Sigmoid colon (tissue), 6 donors: ENCODE measurements at regions not wholly inside any gene's neighbourhood (a gene's known extent, or its start where the extent isn't known, plus 50 kb on each side); places are given as distances from the start of the nearest gene placed in this dataset.

Experiments used
- DNase-seq: peaks from one replicate; pipeline ENCODE4 v3.0.0-alpha.2; 2019
- H3K27ac ChIP-seq, 4 donors: fragments of 200-600 bp; sonication (generic); one replicate each; pipeline ENCODE4 v1.5.1; 2016 to 2019; ENCODE audit warnings: mild to moderate bottlenecking in 1 of 4
- H3K27me3 ChIP-seq, 3 donors: fragments of 200-600 bp; sonication (generic); one replicate each; pipeline ENCODE4 v1.5.1; 2019; ENCODE audit warnings: mild to moderate bottlenecking in 1 of 3
- H3K36me3 ChIP-seq, 4 donors: fragments of 200-600 bp; sonication (generic); one replicate each; pipeline ENCODE4 v1.5.1; 2016 to 2019
- H3K4me1 ChIP-seq, 4 donors: fragments of 200-600 bp; sonication (generic); one replicate each; pipeline ENCODE4 v1.5.1; 2017 to 2019
- H3K4me3 ChIP-seq, 4 donors: fragments of 200-600 bp; sonication (generic); one replicate each; pipeline ENCODE4 v1.5.1; 2017 to 2019; ENCODE audit warnings: mild to moderate bottlenecking in 2 of 4, moderate library complexity in 1 of 4
- H3K9me3 ChIP-seq, 4 donors: fragments of 200-600 bp in 3 of 4; sonication (generic) in 3 of 4; one replicate each; pipeline versions ENCODE4 v1.5.1 to v1.6.1; 2013 to 2019
- EP300 ChIP-seq, 4 donors: sonication (generic); formaldehyde crosslinking; IDR thresholded peaks; one replicate each; pipeline ENCODE4 v1.6.1; 2017; ENCODE audit warnings: antibody characterized with exemption in 4 of 4
- POLR2A ChIP-seq, 2 donors: fragments of 450-650 bp; IDR thresholded peaks; one replicate each; pipeline ENCODE4 v1.6.1; 2016; ENCODE audit warnings: antibody characterized with exemption in 2 of 2, mild to moderate bottlenecking in 2 of 2, moderate library complexity in 2 of 2
- POLR2AphosphoS5 ChIP-seq, 4 donors: sonication (generic); formaldehyde crosslinking; IDR thresholded peaks; one replicate each; pipeline ENCODE4 v1.6.1; 2017; ENCODE audit warnings: antibody characterized with exemption in 4 of 4
- WGBS, 2 donors: extraction: QIAGEN DNeasy Blood & Tissue Kit; methylation state at CpG; one replicate each; pipeline ENCODE4 v1.1.7; 2013; 5-methylcytosine and 5-hydroxymethylcytosine counted together
- intact Hi-C: fragments of 100-400 bp; cut with DNase I; formaldehyde crosslinking; loops from one replicate; pipeline ENCODE4 v1.15.1; 2023
- TF ChIP-seq, protein P1 (sequence below), 4 experiments: fragments of 450-650 bp in 3 of 4; fragments of 200-600 bp in 1 of 4; IDR thresholded peaks; one replicate each; pipeline ENCODE4 v1.5.1; 2016 to 2019; ENCODE audit warnings: antibody characterized with exemption in 4 of 4, mild to moderate bottlenecking in 3 of 4, moderate library complexity in 2 of 4
- donor health status: healthy with polysubstance abuse.
- donor health status: healthy.

DNA sequence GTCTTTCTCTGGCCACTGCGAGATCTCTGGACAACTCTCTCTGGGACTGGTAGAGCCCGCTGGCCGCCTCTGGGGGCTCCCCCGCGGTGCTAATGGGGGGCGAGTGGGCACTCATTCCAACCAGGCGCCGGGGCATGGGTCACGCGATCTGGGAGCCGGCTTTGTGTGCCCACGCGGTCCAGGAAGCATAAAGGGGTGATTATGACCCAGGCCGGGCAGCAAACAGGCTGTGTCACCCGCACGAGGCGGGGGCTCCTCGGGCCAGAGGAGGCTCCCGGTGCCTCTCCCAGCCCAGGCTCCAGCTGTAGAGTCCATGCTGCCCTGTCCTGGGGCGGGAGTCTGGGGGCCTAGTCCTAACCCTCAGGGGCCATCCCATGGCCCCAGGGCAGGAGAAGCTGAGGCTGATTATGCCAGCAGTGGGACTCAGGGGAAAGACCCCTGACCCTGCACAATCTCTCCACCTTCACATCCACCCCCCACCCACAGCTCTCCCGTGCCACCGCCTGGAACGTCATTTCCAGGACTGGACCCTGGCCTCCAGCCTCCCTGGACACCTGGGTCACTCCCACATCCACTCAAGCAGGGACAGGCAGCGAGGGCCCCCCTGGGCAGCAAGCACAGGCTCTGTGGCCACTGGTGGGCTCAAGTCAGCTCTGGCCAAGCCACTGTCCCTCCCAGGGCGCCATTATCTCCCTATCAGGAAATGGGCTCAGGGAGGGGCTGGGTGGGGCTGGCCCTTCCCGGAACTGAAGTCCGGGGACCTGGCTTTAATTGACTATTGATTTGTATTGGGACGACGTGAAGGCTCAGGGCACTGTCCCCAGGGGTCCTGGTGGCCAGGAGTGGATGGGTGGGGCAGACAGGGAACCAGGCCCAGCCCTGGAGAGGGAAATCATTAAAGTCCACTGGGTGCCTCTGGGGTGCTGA, 50.0 kb downstream of the PTPRS start:
- Histone ChIP-seq H3K36me3 (peaks cover 0 to 11% (median 4%) of the 10 kb centered on the region in 4 donors), H3K4me1 (peaks cover 0 to 65% (median 57%) of the 10 kb centered on the region in 4 donors), H3K9me3 (no peaks in the 10 kb centered on the region), H3K27ac (peak overlapping the region; percentile 40 to 95 (median 92)), H3K4me3 (peak overlapping the region in 3 of 4 donors; percentile 82 to 94 (median 83)), H3K27me3 (no peaks in the 10 kb centered on the region)
- DNase-seq, result no peak
- intact Hi-C loops, result no loop called here
- TF ChIP-seq, protein P1, sequence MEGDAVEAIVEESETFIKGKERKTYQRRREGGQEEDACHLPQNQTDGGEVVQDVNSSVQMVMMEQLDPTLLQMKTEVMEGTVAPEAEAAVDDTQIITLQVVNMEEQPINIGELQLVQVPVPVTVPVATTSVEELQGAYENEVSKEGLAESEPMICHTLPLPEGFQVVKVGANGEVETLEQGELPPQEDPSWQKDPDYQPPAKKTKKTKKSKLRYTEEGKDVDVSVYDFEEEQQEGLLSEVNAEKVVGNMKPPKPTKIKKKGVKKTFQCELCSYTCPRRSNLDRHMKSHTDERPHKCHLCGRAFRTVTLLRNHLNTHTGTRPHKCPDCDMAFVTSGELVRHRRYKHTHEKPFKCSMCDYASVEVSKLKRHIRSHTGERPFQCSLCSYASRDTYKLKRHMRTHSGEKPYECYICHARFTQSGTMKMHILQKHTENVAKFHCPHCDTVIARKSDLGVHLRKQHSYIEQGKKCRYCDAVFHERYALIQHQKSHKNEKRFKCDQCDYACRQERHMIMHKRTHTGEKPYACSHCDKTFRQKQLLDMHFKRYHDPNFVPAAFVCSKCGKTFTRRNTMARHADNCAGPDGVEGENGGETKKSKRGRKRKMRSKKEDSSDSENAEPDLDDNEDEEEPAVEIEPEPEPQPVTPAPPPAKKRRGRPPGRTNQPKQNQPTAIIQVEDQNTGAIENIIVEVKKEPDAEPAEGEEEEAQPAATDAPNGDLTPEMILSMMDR (IDR thresholded peaks at IDR 0.05), result no peak
- peak in 2 of 4 donors; percentile 16 to 20 for TF ChIP-seq POLR2AphosphoS5 (IDR thresholded peaks at IDR 0.05)
- 60 to 80% methylated on average over 29 of the region's 29 CpGs for WGBS, 2 donors

DNA sequence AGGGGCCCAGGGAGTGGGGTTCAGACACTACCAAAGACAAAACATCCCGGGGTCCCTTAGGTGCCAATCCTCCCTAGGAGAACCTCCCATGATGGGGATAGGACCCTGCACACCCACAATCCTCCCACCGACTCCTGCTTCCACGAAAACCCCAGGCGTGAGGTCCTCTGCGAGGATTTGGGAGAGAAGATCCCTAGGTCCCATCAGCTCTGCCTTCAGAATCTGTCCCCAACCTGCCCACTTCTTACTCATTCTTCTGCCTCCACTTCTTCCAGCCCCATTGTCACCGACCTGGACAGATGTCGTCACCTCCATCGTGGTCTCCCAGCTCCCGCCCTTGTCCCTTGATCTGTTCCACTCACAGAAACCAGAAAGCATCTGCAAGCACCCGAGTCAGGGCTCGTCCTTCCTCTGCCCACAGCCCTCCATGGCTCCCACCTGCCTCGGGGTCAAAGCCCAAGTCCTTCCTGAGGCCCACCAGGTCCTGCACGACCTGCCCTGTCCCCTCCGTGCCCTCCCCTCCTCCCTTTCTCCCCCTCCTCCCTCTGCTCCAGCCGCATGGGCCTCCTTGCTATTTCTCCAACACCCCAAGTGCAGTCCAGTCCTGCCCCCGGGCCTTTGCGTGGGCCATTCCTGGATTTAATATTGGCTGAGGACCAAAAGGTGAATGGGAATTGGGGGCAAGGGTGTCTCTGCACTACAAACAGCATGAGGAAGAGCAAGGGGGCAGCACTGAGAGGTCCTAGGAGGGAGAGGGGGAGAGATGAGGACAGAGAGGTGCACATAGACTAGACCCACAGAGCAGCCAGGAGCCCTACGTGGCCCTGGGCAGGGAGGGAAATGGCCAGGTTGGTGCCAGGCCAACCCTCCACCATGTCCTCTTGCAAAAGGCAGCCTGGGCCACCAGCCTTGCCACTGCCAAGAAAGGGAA, 51.3 kb downstream of the PTPRS start:
- 69 to 84% methylated on average over 18 of the region's 18 CpGs for WGBS, 2 donors
- Histone ChIP-seq H3K4me3 (no peak overlapping the region), H3K27ac (peak overlapping the region in 3 of 4 donors; percentile 40 to 95 (median 89)), H3K9me3 (no peaks in the 10 kb centered on the region), H3K36me3 (peaks cover 10 to 23% (median 12%) of the 10 kb centered on the region in 4 donors), H3K27me3 (no peaks in the 10 kb centered on the region), H3K4me1 (peaks cover 0 to 65% (median 57%) of the 10 kb centered on the region in 4 donors)
- intact Hi-C loops, result no loop called here
- TF ChIP-seq EP300 (IDR thresholded peaks at IDR 0.05), result no peak
- no peak for TF ChIP-seq POLR2AphosphoS5 (IDR thresholded peaks at IDR 0.05)
- TF ChIP-seq POLR2A (IDR thresholded peaks at IDR 0.05), result no peak
- TF ChIP-seq, protein P1 (IDR thresholded peaks at IDR 0.05), result no peak
- DNase-seq, result no peak

DNA sequence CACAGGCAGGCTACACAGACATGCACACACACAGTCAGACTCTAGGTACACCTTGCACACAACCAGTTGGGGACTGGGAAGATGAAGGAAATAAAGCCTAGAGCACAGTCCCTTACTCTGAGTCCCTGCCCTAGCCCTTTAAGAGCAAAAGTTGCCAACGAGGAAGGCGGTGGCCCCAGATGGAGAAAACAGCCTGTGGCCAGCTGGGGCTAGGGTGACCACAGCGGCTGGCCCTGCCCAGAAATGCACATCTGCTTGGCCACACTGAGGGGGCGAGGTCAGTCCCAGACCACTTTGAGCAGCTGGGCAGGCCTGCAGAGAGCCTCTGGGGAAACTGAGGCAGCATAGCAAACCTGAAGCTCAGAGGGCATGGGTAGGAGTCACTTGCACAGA, 52.3 kb downstream of the PTPRS start:
- no peak for DNase-seq
- intact Hi-C loops, result no loop called here
- Histone ChIP-seq H3K36me3 (peaks cover 10 to 32% (median 12%) of the 10 kb centered on the region in 4 donors), H3K4me3 (peak overlapping the region in 2 of 4 donors; percentile 3 to 17), H3K9me3 (no peaks in the 10 kb centered on the region), H3K27me3 (no peaks in the 10 kb centered on the region), H3K4me1 (peaks cover 0 to 56% (median 48%) of the 10 kb centered on the region in 4 donors), H3K27ac (peak overlapping the region in 2 of 4 donors; percentile 33 to 49)
- TF ChIP-seq, protein P1 (IDR thresholded peaks at IDR 0.05), result no peak
- TF ChIP-seq EP300 (IDR thresholded peaks at IDR 0.05) (no peak), POLR2AphosphoS5 (IDR thresholded peaks at IDR 0.05) (no peak), POLR2A (IDR thresholded peaks at IDR 0.05) (no peak)
- 25 to 53% methylated on average over 4 of the region's 4 CpGs for WGBS, 2 donors

DNA sequence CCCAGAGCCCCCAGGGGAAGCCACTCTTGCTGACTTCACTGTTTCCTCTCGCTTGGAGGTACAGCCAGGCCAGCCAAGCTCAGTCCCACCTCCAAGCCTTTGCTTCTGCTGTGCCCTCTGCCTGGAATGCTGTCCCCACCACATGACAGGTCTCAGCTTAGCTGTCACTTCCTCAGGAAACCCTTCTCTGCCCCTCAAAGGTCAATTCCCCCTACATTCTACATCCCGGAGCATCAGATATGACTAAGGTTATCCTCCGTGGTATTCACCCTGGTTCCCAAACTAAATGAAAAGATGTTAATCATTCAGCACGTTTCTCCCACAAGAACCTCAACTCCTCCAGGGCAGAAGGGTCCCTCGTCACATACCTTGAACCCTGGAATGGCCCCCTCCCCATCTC, 53.5 kb downstream of the PTPRS start:
- no peaks in the 10 kb centered on the region for H3K9me3 ChIP-seq
- TF ChIP-seq POLR2AphosphoS5 (IDR thresholded peaks at IDR 0.05) (no peak), EP300 (IDR thresholded peaks at IDR 0.05) (no peak)
- TF ChIP-seq, protein P1 (IDR thresholded peaks at IDR 0.05), result no peak
- no peaks in the 10 kb centered on the region for H3K27me3 ChIP-seq
- no peak for DNase-seq
- H3K36me3 ChIP-seq, result peaks cover 10 to 32% (median 12%) of the 10 kb centered on the region in 4 donors
- H3K4me3 ChIP-seq, result no peak overlapping the region
- H3K4me1 ChIP-seq, result peaks cover 0 to 47% (median 43%) of the 10 kb centered on the region in 4 donors
- intact Hi-C loops, result no loop called here
- WGBS, 2 donors, result 65 to 73% methylated on average over 5 of the region's 5 CpGs
- H3K27ac ChIP-seq, result peak overlapping the region in 2 of 4 donors; percentile 12 to 27
